GM12878 (cell line): ENCODE measurements at regions not wholly inside any gene's neighbourhood (a gene's known extent, or its start where the extent isn't known, plus 50 kb on each side); places are given as distances from the start of the nearest gene placed in this dataset.

Source experiments
- ATAC-seq: fragments of 200-7000 bp; cut with Tn5 transposase; 3 replicates; pipeline ENCODE4 v1.9.1; 2020; ENCODE audit warnings: mild to moderate bottlenecking, moderate library complexity
- BruUV-seq: library from RNA; stranded (reverse); fragments of 400-500 nt; replicated peaks from 2 replicates; lab custom pipeline; 2021; lab: Mats Ljungman, UMichigan
- CTCF ChIA-PET: fragments of 300-600 bp; sonication (Branson Sonifier 250); formaldehyde crosslinking; extraction: SDS; loops from one replicate; lab custom pipeline; 2021; ENCODE audit warnings: inconsistent platforms; lab: Yijun Ruan, JAX
- POLR2A ChIA-PET: fragments of 350-600 bp; formaldehyde crosslinking; extraction: SDS; loops from one replicate; lab custom pipeline; 2021; ENCODE audit warnings: inconsistent platforms; lab: Charles Lee
- RAD21 ChIA-PET: fragments of 300-600 bp; sonication (Branson Sonifier 250); formaldehyde crosslinking; loops from one replicate; lab custom pipeline; 2023; ENCODE audit warnings: antibody characterized with exemption; ENCODE audit not compliant: unreplicated experiment; lab: Charles Lee
- SMC1A ChIA-PET: fragments of 300-600 bp; sonication (Branson Sonifier 250); formaldehyde crosslinking; loops from one replicate; lab custom pipeline; 2023; ENCODE audit not compliant: unreplicated experiment, uncharacterized antibody; lab: Charles Lee
- DNase-seq: peaks from one replicate; pipeline ENCODE4 v3.0.0-alpha.2; 2011; ENCODE audit warnings: low read depth, low spot score
- FAIRE-seq: peaks from 3 replicates; lab custom pipeline; 2011; peaks lifted over from hg19 to GRCh38; lab: Jason Lieb, UNC
- H2AFZ ChIP-seq: 2 replicates; pipeline ENCODE4 v1.6.0; 2011; ENCODE audit warnings: low read depth, low read length, control low read depth; ENCODE audit not compliant: control insufficient read depth
- H3K27ac ChIP-seq: 2 replicates; pipeline ENCODE4 v1.5.1; 2011; ENCODE audit warnings: control low read depth; ENCODE audit not compliant: control insufficient read depth, insufficient read depth
- H3K27me3 ChIP-seq, 2 experiments: replicated peaks in 1 of 2; 2 replicates each; pipeline versions ENCODE4 v1.6.0 to v1.6.1; 2011; ENCODE audit warnings: low read length in 1 of 2; ENCODE audit not compliant: control insufficient read depth in 2 of 2, insufficient read depth in 2 of 2
- H3K36me3 ChIP-seq, 2 experiments: 2 replicates each; pipeline ENCODE4 v1.5.1; 2011; ENCODE audit warnings: low read length in 1 of 2; ENCODE audit not compliant: control insufficient read depth in 2 of 2, insufficient read depth in 2 of 2
- H3K4me1 ChIP-seq: 2 replicates; pipeline ENCODE4 v1.6.1; 2011; ENCODE audit warnings: mild to moderate bottlenecking, low read length, moderate library complexity, mixed read lengths; ENCODE audit not compliant: control insufficient read depth, insufficient read depth
- H3K4me2 ChIP-seq: 2 replicates; pipeline ENCODE4 v1.6.0; 2011; ENCODE audit warnings: control low read depth; ENCODE audit not compliant: control insufficient read depth, insufficient read depth
- H3K4me3 ChIP-seq: fragments of 200-600 bp; sonication (generic); 2 replicates; pipeline ENCODE4 v1.5.1; 2016
- H3K79me2 ChIP-seq: 2 replicates; pipeline ENCODE4 v1.6.0; 2011; ENCODE audit warnings: low read length; ENCODE audit not compliant: control insufficient read depth, insufficient read depth
- H3K9ac ChIP-seq: 2 replicates; pipeline ENCODE4 v1.8.0; 2011; ENCODE audit warnings: low read length, control low read depth, mixed read lengths; ENCODE audit not compliant: control insufficient read depth, insufficient read depth
- H3K9me3 ChIP-seq: replicated peaks from 3 replicates; pipeline ENCODE4 v1.5.1; 2011; ENCODE audit warnings: mild to moderate bottlenecking, low read length; ENCODE audit not compliant: control insufficient read depth, insufficient read depth
- H4K20me1 ChIP-seq: 2 replicates; pipeline ENCODE4 v1.6.0; 2011; ENCODE audit not compliant: control insufficient read depth, insufficient read depth
- BMI1 ChIP-seq: fragments of 450-650 bp; IDR thresholded peaks from 2 replicates; pipeline ENCODE4 v1.6.1; 2016; ENCODE audit warnings: mild to moderate bottlenecking, moderate library complexity, borderline replicate concordance
- EZH2 ChIP-seq: IDR thresholded peaks from 2 replicates; pipeline ENCODE4 v1.6.1; 2012; ENCODE audit warnings: low read depth, mild to moderate bottlenecking, control low read depth, inconsistent platforms, low read length, borderline replicate concordance; ENCODE audit not compliant: control insufficient read depth
- HDAC6 ChIP-seq: fragments of 200-600 bp; sonication (generic); IDR thresholded peaks from one replicate; pipeline ENCODE4 v1.8.0; 2017; ENCODE audit warnings: antibody characterized with exemption; ENCODE audit not compliant: unreplicated experiment
- HDGF ChIP-seq: fragments of 450-650 bp; IDR thresholded peaks from 2 replicates; pipeline ENCODE4 v1.6.1; 2016; ENCODE audit warnings: antibody characterized with exemption
- NFIC ChIP-seq: IDR thresholded peaks from 2 replicates; pipeline ENCODE4 v1.6.1; 2012; ENCODE audit warnings: low read depth, mild to moderate bottlenecking, inconsistent platforms, low read length, moderate library complexity
- RB1 ChIP-seq: fragments of 450-650 bp; formaldehyde crosslinking; IDR thresholded peaks from 2 replicates; pipeline ENCODE4 v1.6.1; 2017; ENCODE audit warnings: mild to moderate bottlenecking, borderline replicate concordance
- SPI1 ChIP-seq: IDR thresholded peaks from 2 replicates; pipeline ENCODE4 v1.6.1; 2011; ENCODE audit warnings: low read depth, mild to moderate bottlenecking, low read length, moderate library complexity, borderline replicate concordance; ENCODE audit not compliant: insufficient read depth
- STAT3 ChIP-seq: IDR thresholded peaks from 2 replicates; pipeline ENCODE4 v1.6.1; 2011; ENCODE audit warnings: low read depth, low read length, improper control_type of control experiment
- TCF7 ChIP-seq: IDR thresholded peaks from 2 replicates; pipeline ENCODE4 v1.6.1; 2014; ENCODE audit warnings: antibody characterized with exemption, borderline replicate concordance
- ZBTB40 ChIP-seq: fragments of 450-650 bp; IDR thresholded peaks from 2 replicates; pipeline ENCODE4 v1.6.1; 2016; ENCODE audit warnings: mild to moderate bottlenecking, moderate library complexity, borderline replicate concordance
- ZNF24 ChIP-seq: fragments of 450-650 bp; IDR thresholded peaks from 2 replicates; pipeline ENCODE4 v1.6.1; 2017; ENCODE audit warnings: antibody characterized with exemption, mild to moderate bottlenecking
- ZNF622 ChIP-seq: fragments of 450-650 bp; IDR thresholded peaks from 2 replicates; pipeline ENCODE4 v1.6.1; 2017; ENCODE audit warnings: mild to moderate bottlenecking, inconsistent platforms
- in situ Hi-C: fragments of 300-500 bp; cut with MboI; formaldehyde crosslinking; loops from 9 replicates; pipeline ENCODE4 v1.14.3; 2018; ENCODE audit warnings: mixed read lengths
- intact Hi-C: fragments of 100-400 bp; cut with micrococcal nuclease; formaldehyde crosslinking; loops from one replicate; pipeline ENCODE4 v1.14.2; 2022; ENCODE audit not compliant: unreplicated experiment
- TF ChIP-seq, protein P1 (sequence below): fragments of 450-650 bp; formaldehyde crosslinking; IDR thresholded peaks from 2 replicates; pipeline ENCODE4 v1.4.0; 2022; ENCODE audit warnings: mild to moderate bottlenecking, moderate library complexity
- TF ChIP-seq, protein P2 (sequence below): IDR thresholded peaks from 2 replicates; pipeline ENCODE4 v1.6.1; 2012; ENCODE audit warnings: low read length, inconsistent platforms

- ChIA-PET POLR2A (no interaction called here), CTCF (interaction anchor here (0.7 kb wide), 1 partner anchor 133 kb away, joined by 3 read pairs; no protein-coding TSS in a partner anchor), RAD21 (no interaction called here), SMC1A (no interaction called here)
- H2AFZ ChIP-seq: no peak overlapping the region
- no peak overlapping the region for H3K27ac ChIP-seq
- no peaks in the 10 kb centered on the region for H3K36me3 ChIP-seq
- no peak overlapping the region for H3K4me2 ChIP-seq
- H3K4me1 ChIP-seq: peaks cover 22% of the 10 kb centered on the region
- H3K27me3 ChIP-seq: no peaks in the 10 kb centered on the region
- ATAC-seq (no peak), DNase-seq (no peak), FAIRE-seq (no peak)
- no peaks in the 10 kb centered on the region for H3K79me2 ChIP-seq
- TF ChIP-seq SPI1 (no peak), ZNF24 (no peak), ZBTB40 (no peak), NFIC (no peak), HDGF (no peak), STAT3 (no peak), RB1 (no peak), TCF7 (no peak), HDAC6 (no peak), ZNF622 (no peak), BMI1 (no peak), EZH2 (no peak)
- TF ChIP-seq, protein P1, sequence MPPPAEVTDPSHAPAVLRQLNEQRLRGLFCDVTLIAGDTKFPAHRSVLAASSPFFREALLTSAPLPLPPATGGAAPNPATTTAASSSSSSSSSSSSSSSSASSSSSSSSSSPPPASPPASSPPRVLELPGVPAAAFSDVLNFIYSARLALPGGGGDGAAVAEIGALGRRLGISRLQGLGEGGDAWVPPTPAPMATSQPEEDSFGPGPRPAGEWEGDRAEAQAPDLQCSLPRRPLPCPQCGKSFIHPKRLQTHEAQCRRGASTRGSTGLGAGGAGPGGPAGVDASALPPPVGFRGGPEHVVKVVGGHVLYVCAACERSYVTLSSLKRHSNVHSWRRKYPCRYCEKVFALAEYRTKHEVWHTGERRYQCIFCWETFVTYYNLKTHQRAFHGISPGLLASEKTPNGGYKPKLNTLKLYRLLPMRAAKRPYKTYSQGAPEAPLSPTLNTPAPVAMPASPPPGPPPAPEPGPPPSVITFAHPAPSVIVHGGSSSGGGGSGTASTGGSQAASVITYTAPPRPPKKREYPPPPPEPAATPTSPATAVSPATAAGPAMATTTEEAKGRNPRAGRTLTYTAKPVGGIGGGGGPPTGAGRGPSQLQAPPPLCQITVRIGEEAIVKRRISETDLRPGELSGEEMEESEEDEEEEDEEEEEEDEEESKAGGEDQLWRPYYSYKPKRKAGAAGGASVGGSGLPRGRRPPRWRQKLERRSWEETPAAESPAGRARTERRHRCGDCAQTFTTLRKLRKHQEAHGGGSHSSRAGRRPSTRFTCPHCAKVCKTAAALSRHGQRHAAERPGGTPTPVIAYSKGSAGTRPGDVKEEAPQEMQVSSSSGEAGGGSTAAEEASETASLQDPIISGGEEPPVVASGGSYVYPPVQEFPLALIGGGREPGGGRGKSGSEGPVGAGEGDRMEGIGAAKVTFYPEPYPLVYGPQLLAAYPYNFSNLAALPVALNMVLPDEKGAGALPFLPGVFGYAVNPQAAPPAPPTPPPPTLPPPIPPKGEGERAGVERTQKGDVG (CRISPR knock-in tag): no peak
- TF ChIP-seq, protein P2, sequence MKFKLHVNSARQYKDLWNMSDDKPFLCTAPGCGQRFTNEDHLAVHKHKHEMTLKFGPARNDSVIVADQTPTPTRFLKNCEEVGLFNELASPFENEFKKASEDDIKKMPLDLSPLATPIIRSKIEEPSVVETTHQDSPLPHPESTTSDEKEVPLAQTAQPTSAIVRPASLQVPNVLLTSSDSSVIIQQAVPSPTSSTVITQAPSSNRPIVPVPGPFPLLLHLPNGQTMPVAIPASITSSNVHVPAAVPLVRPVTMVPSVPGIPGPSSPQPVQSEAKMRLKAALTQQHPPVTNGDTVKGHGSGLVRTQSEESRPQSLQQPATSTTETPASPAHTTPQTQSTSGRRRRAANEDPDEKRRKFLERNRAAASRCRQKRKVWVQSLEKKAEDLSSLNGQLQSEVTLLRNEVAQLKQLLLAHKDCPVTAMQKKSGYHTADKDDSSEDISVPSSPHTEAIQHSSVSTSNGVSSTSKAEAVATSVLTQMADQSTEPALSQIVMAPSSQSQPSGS: no peak
- H3K9ac ChIP-seq: no peak overlapping the region
- in situ Hi-C loops: no loop called here
- no peaks in the 10 kb centered on the region; the same call in 1 of the 3 replicates for H3K9me3 ChIP-seq
- intact Hi-C loops: no loop called here
- BruUV-seq: no TSS peak
- H3K4me3 ChIP-seq: no peak overlapping the region
- H4K20me1 ChIP-seq: no peaks in the 10 kb centered on the region
These were observed 76.5 kb upstream of the GTSF1L start for GRCh38 chr20:43803276-43803675.
